NB4 (cell line): ENCODE measurements at regions not wholly inside any gene's neighbourhood (a gene's known extent, or its start where the extent isn't known, plus 50 kb on each side); places are given as distances from the start of the nearest gene placed in this dataset.

ENCODE experiments used
- MYC ChIP-seq: IDR thresholded peaks from 2 replicates; pipeline ENCODE4 v1.6.1; 2011; ENCODE audit warnings: low read depth, low read length
- POLR2A ChIP-seq: IDR thresholded peaks from 2 replicates; pipeline ENCODE4 v1.6.1; 2011; ENCODE audit warnings: mild to moderate bottlenecking; ENCODE audit not compliant: insufficient read length; ENCODE audit errors: extremely low read depth
- TF ChIP-seq, protein P1 (sequence below): IDR thresholded peaks from one replicate; pipeline ENCODE4 v1.5.1; 2012; ENCODE audit warnings: low read depth, low read length
- TF ChIP-seq, protein P2 (sequence below): IDR thresholded peaks from 2 replicates; pipeline ENCODE4 v1.6.1; 2011; ENCODE audit warnings: low read depth, low read length

DNA sequence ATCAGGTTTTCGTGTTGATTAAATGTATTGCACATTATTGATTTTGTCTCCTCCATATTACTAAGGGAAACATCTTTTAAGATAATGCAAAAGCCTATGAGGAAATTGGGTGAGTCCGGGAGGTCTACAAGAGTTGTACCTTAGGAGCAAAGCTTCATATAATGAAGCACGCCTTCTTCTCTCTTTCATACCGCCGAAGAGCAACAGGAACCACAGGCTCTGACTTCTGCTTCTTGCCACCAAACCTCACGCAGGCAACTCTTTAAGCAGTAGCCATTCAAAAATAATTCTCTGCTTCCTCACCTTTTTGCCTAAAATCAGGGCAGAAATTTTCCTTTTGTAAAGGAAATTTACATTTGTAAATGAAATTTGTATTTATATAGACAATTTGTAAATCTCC is 139.6 kb downstream of the SPRY1 start:
- TF ChIP-seq, protein P1, sequence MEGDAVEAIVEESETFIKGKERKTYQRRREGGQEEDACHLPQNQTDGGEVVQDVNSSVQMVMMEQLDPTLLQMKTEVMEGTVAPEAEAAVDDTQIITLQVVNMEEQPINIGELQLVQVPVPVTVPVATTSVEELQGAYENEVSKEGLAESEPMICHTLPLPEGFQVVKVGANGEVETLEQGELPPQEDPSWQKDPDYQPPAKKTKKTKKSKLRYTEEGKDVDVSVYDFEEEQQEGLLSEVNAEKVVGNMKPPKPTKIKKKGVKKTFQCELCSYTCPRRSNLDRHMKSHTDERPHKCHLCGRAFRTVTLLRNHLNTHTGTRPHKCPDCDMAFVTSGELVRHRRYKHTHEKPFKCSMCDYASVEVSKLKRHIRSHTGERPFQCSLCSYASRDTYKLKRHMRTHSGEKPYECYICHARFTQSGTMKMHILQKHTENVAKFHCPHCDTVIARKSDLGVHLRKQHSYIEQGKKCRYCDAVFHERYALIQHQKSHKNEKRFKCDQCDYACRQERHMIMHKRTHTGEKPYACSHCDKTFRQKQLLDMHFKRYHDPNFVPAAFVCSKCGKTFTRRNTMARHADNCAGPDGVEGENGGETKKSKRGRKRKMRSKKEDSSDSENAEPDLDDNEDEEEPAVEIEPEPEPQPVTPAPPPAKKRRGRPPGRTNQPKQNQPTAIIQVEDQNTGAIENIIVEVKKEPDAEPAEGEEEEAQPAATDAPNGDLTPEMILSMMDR = no peak
- no peak for TF ChIP-seq POLR2A
- TF ChIP-seq, protein P2, sequence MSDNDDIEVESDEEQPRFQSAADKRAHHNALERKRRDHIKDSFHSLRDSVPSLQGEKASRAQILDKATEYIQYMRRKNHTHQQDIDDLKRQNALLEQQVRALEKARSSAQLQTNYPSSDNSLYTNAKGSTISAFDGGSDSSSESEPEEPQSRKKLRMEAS = no peak
- TF ChIP-seq MYC = no peak
